ENCODE measurements at regions not wholly inside any gene's neighbourhood (a gene's known extent, or its start where the extent isn't known, plus 50 kb on each side); places are given as distances from the start of the nearest gene placed in this dataset.

DNA sequence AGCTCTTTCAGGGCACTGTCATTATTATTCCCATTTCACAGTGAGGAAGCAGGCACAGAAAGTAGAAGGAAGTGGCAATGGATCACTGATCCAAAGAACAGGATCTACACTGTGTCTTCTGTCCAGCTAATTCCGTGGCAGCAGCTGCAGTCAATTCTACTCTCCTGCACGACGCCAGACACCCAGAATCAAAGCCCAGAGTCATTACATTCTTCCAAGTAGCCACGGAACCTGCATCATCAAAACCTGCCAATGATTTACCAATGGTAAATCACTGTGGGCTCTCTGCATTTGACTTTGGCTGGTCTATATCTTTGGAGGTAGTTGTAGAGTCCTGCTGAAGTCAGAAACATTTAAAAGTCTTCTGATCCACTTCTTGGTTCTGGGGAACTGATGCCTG, 767.7 kb downstream of the LIG4 start:
- H2AFZ ChIP-seq, result no peak overlapping the region
- no peaks in the 10 kb centered on the region for H3K4me1 ChIP-seq (ENCODE audit: insufficient read depth)
- no peaks in the 10 kb centered on the region for H4K20me1 ChIP-seq (ENCODE audit: insufficient read depth, poor library complexity, severe bottlenecking)
- no peaks in the 10 kb centered on the region for H3K79me2 ChIP-seq
- whole genome bisulfite sequencing (ENCODE audit: low lambda C conversion rate, missing lambda C conversion rate), result 47% methylated on average over 4 of the region's 4 CpGs
- H3K36me3 ChIP-seq (replicated peaks; ENCODE audit: insufficient read depth, low read depth), result no peaks in the 10 kb centered on the region
- no peak for DNase-seq (ENCODE audit: low spot score)
- no peak overlapping the region for H3K4me3 ChIP-seq
- H3K27ac ChIP-seq, result no peak overlapping the region
- H3K27me3 ChIP-seq, result no peaks in the 10 kb centered on the region
- H3K9me3 ChIP-seq (ENCODE audit: low read depth), result no peaks in the 10 kb centered on the region
- H3K9me2 ChIP-seq (replicated peaks; ENCODE audit: insufficient read depth), result no peaks in the 10 kb centered on the region
- TF ChIP-seq EZH2phosphoT487 (IDR thresholded peaks at IDR 0.05; ENCODE audit: low read depth, severe bottlenecking, unreplicated experiment), result no peak
- TF ChIP-seq, protein P1, sequence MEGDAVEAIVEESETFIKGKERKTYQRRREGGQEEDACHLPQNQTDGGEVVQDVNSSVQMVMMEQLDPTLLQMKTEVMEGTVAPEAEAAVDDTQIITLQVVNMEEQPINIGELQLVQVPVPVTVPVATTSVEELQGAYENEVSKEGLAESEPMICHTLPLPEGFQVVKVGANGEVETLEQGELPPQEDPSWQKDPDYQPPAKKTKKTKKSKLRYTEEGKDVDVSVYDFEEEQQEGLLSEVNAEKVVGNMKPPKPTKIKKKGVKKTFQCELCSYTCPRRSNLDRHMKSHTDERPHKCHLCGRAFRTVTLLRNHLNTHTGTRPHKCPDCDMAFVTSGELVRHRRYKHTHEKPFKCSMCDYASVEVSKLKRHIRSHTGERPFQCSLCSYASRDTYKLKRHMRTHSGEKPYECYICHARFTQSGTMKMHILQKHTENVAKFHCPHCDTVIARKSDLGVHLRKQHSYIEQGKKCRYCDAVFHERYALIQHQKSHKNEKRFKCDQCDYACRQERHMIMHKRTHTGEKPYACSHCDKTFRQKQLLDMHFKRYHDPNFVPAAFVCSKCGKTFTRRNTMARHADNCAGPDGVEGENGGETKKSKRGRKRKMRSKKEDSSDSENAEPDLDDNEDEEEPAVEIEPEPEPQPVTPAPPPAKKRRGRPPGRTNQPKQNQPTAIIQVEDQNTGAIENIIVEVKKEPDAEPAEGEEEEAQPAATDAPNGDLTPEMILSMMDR (IDR thresholded peaks at IDR 0.05; ENCODE audit: poor library complexity), result no peak
- TF ChIP-seq EZH2 (IDR thresholded peaks at IDR 0.05; ENCODE audit: borderline replicate concordance), result no peak
- no peak overlapping the region for H3K4me2 ChIP-seq

DNA sequence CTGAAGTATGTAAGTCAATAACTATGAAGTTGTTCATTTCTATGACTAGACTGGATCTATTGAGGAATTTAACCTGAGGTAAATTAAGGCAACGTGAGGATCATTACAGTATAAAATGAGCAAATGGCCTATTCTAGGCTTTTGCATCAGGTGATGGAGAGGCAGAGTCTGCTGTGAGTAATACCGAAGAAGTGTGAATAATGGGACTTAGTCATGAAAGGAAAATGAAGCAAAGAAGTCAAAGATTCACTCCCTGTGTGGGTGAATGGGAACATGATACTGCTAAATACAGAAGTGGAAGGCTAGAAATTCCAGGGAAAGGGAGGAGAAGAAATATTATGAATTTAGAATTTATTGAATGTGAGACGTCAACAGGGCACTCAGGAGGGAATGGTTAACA, 774.1 kb downstream of the LIG4 start:
- WGBS (ENCODE audit: low lambda C conversion rate, missing lambda C conversion rate), result 84% methylated on average over 3 of the region's 3 CpGs
- TF ChIP-seq, protein P1 (IDR thresholded peaks at IDR 0.05; ENCODE audit: poor library complexity), result no peak
- TF ChIP-seq EZH2 (IDR thresholded peaks at IDR 0.05; ENCODE audit: borderline replicate concordance) (no peak), EZH2phosphoT487 (IDR thresholded peaks at IDR 0.05; ENCODE audit: low read depth, severe bottlenecking, unreplicated experiment) (no peak)
- no peaks in the 10 kb centered on the region for H3K9me3 ChIP-seq (ENCODE audit: low read depth)
- H3K4me1 ChIP-seq (ENCODE audit: insufficient read depth), result no peaks in the 10 kb centered on the region
- H3K27ac ChIP-seq, result no peak overlapping the region
- no peaks in the 10 kb centered on the region for H3K36me3 ChIP-seq (replicated peaks; ENCODE audit: insufficient read depth, low read depth)
- no peaks in the 10 kb centered on the region for H4K20me1 ChIP-seq (ENCODE audit: insufficient read depth, poor library complexity, severe bottlenecking)
- no peak for DNase-seq (ENCODE audit: low spot score)
- no peak overlapping the region for H3K4me2 ChIP-seq
- H3K9me2 ChIP-seq (replicated peaks; ENCODE audit: insufficient read depth), result no peaks in the 10 kb centered on the region
- no peak overlapping the region for H3K4me3 ChIP-seq
- no peak overlapping the region for H2AFZ ChIP-seq
- no peaks in the 10 kb centered on the region for H3K27me3 ChIP-seq
- no peaks in the 10 kb centered on the region for H3K79me2 ChIP-seq

DNA sequence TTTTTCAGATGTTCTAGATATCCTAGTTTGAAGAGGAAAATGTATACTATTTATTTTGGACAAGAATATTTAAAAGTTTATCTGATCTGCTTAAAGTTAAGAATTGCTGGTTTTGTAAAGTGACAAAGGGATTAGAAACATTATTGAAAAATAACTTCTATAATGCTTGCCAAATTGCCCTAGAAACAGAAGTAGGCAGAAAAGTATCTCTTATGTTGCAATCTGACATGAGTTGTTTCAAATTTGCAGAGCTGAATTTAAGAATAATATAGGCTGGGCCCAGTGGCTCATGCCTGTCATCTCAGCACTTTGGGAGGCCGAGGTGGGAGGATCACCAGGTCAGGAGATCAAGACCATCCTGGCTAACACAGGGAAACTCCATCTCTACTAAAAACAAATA, 777.1 kb downstream of the LIG4 start:
- Histone ChIP-seq H4K20me1 (ENCODE audit: insufficient read depth, poor library complexity, severe bottlenecking) (no peaks in the 10 kb centered on the region), H3K27ac (no peak overlapping the region), H3K79me2 (no peaks in the 10 kb centered on the region), H3K4me1 (ENCODE audit: insufficient read depth) (no peaks in the 10 kb centered on the region), H3K27me3 (no peaks in the 10 kb centered on the region), H3K4me3 (no peak overlapping the region), H3K9me3 (ENCODE audit: low read depth) (no peaks in the 10 kb centered on the region), H3K9me2 (replicated peaks; ENCODE audit: insufficient read depth) (no peaks in the 10 kb centered on the region), H3K4me2 (no peak overlapping the region), H2AFZ (no peak overlapping the region), H3K36me3 (replicated peaks; ENCODE audit: insufficient read depth, low read depth) (no peaks in the 10 kb centered on the region)
- DNase-seq (ENCODE audit: low spot score), result no peak
- 100% methylated on average over 1 of the region's 1 CpG for WGBS (ENCODE audit: low lambda C conversion rate, missing lambda C conversion rate)
- TF ChIP-seq EZH2 (IDR thresholded peaks at IDR 0.05; ENCODE audit: borderline replicate concordance), result no peak
- TF ChIP-seq EZH2phosphoT487 (IDR thresholded peaks at IDR 0.05; ENCODE audit: low read depth, severe bottlenecking, unreplicated experiment), result no peak
- TF ChIP-seq, protein P1 (IDR thresholded peaks at IDR 0.05; ENCODE audit: poor library complexity), result no peak

- H3K27me3 ChIP-seq, result no peaks in the 10 kb centered on the region
- no peak overlapping the region for H3K4me2 ChIP-seq
- no peaks in the 10 kb centered on the region for H3K79me2 ChIP-seq
- H3K4me1 ChIP-seq (ENCODE audit: insufficient read depth), result no peaks in the 10 kb centered on the region
- no peak for DNase-seq (ENCODE audit: low spot score)
- no peaks in the 10 kb centered on the region for H3K36me3 ChIP-seq (replicated peaks; ENCODE audit: insufficient read depth, low read depth)
- no peak overlapping the region for H2AFZ ChIP-seq
- WGBS (ENCODE audit: low lambda C conversion rate, missing lambda C conversion rate), result 76% methylated on average over 4 of the region's 4 CpGs
- no peaks in the 10 kb centered on the region for H3K9me3 ChIP-seq (ENCODE audit: low read depth)
- no peak overlapping the region for H3K4me3 ChIP-seq
- H3K9me2 ChIP-seq (replicated peaks; ENCODE audit: insufficient read depth), result no peaks in the 10 kb centered on the region
- no peaks in the 10 kb centered on the region for H4K20me1 ChIP-seq (ENCODE audit: insufficient read depth, poor library complexity, severe bottlenecking)
- H3K27ac ChIP-seq, result no peak overlapping the region
- TF ChIP-seq EZH2 (IDR thresholded peaks at IDR 0.05; ENCODE audit: borderline replicate concordance) (no peak), EZH2phosphoT487 (IDR thresholded peaks at IDR 0.05; ENCODE audit: low read depth, severe bottlenecking, unreplicated experiment) (no peak)
- TF ChIP-seq, protein P1 (IDR thresholded peaks at IDR 0.05; ENCODE audit: poor library complexity), result no peak
Measured at GRCh38 chr13:107434347-107434746, 781.0 kb downstream of the LIG4 start.

All from hepatocyte (in vitro differentiated cells).